ENCODE measurements at regions not wholly inside any gene's neighbourhood (a gene's known extent, or its start where the extent isn't known, plus 50 kb on each side); places are given as distances from the start of the nearest gene placed in this dataset.
"Not testable (repeated sequence)": the region's sequence is repeated elsewhere in the genome, so short reads cannot be mapped to it uniquely, and the experiment has no call there.

DNA sequence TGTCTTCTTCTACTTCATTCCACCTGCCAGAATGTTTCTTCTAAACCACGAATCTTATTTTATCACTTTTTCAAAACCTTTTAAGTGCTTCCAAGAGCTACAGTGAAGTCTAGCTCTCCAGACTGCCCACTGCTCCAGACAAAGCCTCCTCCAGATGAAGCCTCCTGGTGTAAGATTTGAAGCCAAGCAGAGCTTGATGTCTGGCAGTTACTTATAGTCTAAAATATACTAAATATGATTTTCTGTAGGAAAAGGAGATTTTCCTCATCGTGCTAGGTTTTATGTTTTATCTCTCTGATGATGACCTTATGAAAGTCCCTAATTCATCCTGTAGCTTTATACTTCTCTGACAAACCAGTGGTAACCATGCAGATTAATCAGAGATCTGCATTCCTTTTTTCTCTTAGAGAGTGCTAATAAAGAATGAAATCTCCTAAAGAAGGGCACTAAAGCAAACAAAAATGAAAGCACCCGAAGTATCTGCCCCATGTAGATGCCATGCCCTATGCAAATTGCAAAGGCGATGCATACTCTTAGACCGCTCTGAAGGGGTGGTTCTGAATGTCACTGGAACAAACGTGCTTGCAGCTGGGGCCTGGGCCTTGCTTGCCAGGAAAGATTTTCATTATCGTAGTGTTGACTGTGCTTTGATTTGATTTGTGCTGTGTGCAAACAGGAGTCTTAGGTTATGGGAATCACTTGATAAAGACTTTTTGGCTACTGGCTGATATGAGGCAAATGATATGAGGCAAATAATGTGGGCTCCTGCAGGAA, 314.2 kb downstream of the PID1 start:
- no peak for DNase-seq (ENCODE audit: extremely low read depth in 1 of 11, low read depth in 9 of 11, low spot score in 4 of 11)

DNA sequence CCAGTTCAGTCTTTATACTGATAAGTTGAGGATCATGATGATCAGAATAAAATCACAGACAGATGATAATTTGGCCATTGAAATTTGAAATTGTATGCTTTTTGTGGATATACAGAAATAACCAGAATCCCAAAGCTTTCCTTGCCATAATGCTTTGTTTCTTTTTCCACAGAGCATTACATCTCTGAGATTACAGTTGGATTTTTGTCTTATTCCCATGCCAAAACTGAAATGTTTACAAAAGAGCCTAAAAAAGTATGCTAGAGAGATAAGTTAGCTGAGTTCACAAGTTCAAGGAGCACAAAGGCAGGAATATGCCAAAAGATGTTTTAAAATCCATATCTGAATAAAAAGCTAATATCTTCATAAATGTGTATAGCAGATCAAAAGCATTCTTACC, 321.3 kb downstream of the PID1 start:
- no peak for DNase-seq (ENCODE audit: extremely low read depth in 1 of 11, low read depth in 9 of 11, low spot score in 4 of 11)

DNA sequence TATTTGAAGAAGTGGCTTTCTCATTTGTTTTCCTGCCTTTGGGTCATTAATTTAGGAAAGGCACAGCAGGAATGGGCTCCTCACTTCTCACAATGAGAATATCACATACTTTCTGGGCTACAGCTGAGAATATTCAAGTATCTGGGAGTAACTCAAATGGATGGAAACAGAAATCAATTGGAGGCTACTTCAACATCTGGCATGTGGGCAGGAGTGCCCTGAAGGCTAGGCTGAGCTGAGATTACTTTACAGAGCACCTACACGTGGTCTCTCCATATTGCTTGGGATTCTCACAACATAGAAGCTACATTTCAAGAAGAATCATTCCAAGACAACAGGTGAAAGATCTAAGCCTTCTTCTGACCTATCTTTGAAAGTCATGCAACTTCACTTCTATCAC, 325.4 kb downstream of the PID1 start:
- no peak for DNase-seq (ENCODE audit: extremely low read depth in 1 of 11, low read depth in 9 of 11, low spot score in 4 of 11)

DNA sequence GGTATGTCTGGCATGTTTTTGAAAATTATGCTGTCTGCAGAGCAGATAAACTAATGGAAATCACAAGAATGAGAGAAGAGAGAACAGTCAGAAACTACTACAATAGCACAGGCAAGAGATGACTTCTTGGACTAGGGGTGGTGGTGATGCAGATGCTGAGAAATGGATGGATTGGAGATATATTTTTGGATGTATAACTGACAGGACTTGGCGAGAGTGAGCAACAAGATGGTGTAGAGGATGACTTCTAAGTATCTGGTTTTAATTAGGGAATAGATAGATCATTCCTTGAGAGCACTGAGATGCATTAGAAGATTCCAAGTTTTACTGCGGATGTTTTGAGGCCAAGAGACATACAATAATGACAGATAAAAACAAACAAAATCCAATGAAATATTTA, 328.2 kb downstream of the PID1 start:
- no peak for DNase-seq (ENCODE audit: extremely low read depth in 1 of 11, low read depth in 9 of 11, low spot score in 4 of 11)

DNA sequence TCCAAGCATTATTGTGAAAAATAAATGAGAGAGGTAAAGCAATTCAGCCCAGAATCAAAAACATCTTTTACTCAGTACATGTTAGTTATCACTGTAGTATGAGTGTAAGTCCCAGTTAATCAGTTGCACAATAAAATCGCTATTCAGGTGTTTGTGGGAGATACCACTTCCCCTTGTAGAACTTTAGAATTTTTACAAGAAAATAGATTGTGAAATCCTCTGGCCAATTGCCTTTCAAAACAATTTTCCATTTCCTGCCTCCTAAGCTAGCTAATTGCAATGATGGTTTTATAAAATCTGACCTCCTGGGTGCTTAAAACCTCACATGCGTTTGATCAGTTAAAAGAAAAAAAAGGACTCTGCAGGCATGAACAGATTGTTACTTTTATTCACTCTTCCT, 332.5 kb downstream of the PID1 start:
- DNase-seq (ENCODE audit: extremely low read depth in 1 of 11, low read depth in 9 of 11, low spot score in 4 of 11): no peak

DNA sequence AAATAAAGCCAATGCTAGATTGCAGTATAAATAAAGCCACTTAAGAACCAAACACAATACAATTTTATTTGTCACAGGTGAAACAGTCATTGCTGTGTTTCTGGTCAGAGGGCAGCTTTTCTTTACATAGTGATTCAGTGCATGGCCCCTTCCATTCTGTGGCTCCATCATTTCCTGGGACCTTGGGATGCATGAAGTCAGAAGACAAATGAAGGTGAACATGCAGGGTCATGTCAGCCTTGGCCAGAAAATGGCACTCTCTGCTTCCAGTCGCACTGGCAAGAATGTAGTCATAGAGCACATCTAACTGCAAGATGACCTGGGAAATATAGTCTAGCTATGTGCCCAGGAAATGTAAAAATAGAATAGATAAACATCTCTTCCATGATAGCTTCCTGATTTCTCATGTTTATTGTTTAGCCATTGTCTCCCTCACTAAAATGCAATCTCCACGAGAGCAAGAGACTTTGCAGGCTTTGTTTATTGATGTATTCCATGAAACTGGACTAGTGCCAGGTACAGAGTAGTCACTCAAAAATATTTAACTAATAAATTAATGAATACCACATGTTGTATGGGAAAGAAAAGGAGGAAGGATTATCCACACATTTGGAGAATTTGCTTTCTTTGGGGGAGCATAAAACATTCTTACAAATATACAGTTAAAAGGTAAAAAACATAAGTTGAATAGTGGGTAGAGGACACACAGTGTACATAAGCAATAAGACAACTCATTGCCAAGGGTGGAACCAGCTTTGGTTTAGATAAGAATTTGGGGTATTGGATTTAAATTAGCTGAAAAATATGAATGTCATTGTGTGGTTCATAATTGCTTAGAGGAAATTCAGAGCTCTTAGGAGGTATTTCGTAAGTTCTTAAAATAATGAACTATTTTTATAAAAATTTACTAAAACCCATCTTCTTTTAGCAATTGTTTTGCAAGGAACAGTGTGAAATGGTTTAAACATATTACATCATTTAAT, 343.8 kb downstream of the PID1 start:
- DNase-seq (ENCODE audit: extremely low read depth in 1 of 11, low read depth in 9 of 11, low spot score in 4 of 11): no peak

DNA sequence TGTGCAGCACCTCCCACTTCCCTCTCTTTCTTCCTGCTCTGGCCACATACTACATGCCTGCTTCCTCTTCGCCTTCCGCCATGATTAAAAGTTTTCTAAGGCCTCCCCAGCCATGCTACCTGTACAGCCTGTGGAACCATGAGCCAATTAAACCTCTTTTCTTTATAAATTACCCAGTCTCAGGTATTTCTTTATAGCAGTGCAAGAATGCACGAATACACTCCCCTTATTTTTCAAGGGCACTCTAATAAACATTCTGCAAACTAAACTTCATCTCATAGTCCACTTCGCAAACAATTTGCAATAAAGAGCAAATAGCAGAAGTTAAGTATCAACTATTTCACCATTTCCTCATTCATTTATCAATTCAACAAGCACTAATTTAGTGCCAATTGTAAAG, 351.3 kb downstream of the PID1 start:
- DNase-seq (ENCODE audit: extremely low read depth in 1 of 11, low read depth in 9 of 11, low spot score in 4 of 11): no peak

DNA sequence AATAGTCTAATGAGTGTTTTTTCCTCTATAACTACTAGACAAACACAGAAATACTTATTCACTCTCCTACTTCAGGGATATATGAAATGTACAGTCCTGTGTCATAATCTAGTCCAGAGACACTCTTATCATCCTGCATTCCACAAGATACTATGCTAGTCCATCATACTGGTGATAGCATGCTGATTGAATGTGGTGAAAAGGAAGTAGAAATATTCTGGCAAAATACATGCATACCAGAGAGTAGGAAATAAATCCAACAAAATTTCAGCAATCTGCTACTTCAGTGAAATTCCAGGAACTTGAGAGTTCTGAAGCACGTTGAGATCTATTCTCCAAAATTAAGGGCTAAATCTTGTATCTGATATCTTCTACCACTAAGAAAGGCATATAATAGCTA, 353.9 kb downstream of the PID1 start:
- no peak for DNase-seq (ENCODE audit: extremely low read depth in 1 of 11, low read depth in 9 of 11, low spot score in 4 of 11)

DNA sequence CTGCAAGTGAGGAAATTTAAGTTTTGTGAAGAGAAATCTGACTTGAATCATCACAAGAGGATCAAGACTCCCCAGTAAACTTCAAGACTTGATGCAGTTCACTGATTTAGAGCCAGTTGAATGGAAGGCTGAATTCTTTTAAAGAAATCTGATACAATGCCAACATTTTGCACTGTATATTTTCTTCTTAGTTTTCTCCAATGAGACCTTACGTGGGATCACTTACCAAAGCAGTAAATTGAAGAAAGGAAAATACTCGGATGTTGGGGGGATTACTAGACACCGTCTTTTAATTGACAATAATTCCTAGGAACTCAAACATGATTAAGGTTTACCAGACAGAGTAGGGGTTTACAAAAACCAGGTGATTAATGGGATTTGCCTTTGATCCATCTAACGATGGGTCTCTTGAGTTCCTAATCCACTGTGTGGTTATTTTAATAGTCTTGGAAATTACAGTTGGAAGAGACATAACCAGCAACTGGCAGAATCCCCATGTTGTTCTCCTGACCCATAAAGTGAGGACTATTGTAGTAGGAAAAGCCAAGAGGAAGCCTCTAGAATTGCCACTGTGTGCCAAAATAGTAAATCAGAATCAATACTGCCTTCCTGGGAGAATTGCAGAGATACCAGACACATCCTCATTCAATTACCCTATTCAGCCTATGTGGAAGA, 354.5 kb downstream of the PID1 start:
- peak in 4 of 11 donors; percentile 0 to 19 (median 2) for DNase-seq (ENCODE audit: extremely low read depth in 1 of 11, low read depth in 9 of 11, low spot score in 4 of 11)

DNA sequence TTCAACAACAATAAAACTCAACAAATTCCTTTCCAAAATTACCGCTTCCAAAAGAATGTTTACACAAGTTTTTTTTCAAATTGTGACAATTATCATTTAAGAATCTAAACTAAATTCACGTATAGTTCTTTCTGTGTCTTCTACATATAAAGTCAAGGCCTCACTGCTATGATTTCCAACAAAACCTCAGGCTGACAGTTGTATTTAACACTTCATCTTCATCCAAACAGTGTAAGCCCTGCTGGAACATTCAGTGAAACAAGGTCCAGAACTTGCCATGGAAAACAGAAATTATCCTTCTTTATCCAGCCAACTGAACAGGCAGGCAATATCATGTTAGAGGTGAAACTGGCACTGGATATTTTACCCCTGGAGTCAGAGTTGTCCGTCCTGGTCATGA, 357.9 kb downstream of the PID1 start:
- no peak for DNase-seq (ENCODE audit: extremely low read depth in 1 of 11, low read depth in 9 of 11, low spot score in 4 of 11)

DNA sequence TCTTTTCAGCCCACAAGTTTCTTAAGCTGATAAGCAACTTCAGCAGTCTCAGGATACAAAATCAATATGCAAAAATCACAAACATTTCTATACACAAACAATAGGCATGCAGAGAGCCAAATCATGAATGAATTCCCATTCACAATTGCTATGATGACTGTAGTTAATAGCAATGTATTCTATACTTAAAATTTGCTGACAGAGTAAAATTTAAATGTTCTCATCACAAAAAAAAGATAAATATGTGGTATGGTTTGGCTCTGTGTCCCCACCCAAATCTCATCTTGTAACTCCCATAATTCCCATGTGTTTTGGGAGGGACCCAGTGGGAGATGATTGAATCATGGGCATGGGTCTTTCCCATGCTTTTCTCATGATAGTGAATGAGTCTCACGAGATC, 360.2 kb downstream of the PID1 start:
- not testable (repeated sequence) for DNase-seq (ENCODE audit: extremely low read depth in 1 of 11, low read depth in 9 of 11, low spot score in 4 of 11)

DNA sequence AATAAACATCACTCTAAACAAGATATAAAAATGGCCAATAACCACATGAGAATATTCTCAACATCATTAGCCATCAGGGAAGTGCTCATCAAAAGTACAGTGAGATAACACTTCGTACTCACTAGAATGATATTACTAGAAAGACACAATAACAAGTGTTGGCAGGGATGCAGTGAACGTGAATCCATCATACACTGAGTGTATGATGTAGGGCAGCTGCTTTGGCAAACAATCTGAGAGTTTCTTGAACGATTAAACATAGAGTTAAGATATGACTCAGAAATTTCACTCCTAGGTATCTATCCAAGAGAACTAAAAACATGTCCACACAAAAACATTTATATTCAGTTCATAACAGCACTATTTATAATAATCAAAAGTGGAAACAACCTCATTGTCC, 368.9 kb downstream of the PID1 start:
- no peak for DNase-seq (ENCODE audit: extremely low read depth in 1 of 11, low read depth in 9 of 11, low spot score in 4 of 11)

DNA sequence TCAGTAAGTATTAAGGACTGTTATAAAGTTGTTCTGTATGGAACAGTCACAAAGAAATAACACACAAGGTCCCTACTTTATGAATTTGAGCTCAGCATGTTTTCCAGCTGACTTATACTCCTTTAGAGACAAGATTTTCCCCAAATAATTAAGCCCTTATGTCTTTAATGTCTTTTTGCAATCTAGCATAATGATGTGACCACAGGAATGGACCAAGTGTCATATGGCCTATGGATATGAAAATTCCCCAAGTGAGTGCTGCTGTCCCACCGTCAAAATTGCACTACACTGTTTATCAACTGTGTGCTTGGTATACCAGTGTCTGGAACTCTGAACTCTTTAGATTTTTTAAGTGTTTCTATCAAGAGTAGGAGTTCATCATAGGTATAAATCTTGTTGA, 369.6 kb downstream of the PID1 start:
- DNase-seq (ENCODE audit: extremely low read depth in 1 of 11, low read depth in 9 of 11, low spot score in 4 of 11): no peak

DNA sequence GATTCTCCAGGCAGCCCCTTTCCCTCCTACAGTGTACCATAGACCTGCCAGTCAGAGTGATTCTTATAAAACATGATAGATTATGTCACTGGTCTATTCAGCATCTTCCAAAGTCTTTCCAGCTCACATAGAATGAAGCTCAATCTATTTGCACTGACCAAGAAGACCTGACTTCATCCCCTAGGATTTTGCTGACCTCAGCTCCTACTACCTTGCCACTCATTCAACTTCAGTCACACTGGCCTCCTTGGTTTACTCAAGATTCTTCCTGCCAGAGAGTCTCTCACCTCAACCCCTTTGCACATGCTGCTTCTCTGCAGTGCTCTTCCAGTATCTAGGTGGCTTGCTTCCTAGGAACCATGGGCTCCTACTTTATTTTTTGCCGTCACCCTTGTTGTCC, 392.9 kb downstream of the PID1 start:
- DNase-seq (ENCODE audit: extremely low read depth in 1 of 11, low read depth in 9 of 11, low spot score in 4 of 11): no peak

DNA sequence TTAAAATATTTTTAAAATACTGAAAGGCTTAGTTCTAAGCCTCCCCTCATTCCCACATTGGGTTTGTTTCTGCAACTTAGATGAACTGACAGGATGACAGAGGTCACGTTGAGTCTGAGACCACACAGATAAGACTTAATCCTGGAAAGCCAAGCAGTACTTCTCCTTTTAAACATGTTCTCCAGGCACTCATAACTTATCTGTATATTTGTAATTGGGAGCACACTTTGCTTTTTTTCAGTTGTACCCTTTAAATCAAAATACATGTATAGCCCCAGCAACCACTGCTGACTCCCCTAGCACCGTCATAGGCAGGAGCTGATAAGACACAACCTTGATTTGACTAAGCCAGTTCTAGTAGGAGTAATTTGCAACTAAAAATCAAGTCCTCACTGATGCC, 394.8 kb downstream of the PID1 start:
- DNase-seq (ENCODE audit: extremely low read depth in 1 of 11, low read depth in 9 of 11, low spot score in 4 of 11): no peak

DNA sequence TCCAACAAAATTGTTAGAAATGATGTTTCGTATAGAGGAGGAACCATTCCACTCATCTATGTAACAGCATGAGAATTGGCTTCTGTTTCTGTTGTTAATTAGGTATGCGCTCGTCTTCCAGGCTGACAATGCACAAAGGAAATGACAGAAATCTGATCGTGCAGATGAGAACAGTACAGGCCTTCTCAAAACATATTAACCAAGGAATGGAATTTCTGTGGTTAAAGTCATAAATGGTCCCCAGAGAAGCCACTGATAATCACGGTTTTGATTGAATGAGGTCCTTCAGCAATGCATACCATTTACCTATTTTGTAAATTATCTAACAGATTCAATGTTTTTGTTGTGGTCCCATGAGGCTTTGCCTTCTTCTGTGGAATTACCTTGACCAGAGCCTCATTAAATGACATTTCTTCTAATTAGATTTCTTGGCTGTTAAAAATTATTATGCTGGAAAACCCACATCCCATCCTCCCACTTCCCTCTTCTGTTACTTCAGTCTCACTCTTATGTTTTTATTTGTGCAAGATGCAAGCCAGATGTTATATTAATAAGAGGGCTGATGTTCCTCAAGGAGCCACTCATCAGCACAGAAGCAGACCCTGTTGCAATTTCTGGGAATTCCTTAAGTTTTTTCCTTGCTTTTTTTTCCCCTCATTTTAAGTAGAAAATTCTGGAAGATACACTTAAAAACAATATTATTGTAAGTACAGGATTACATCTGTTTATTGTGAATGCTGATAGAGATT, 395.8 kb downstream of the PID1 start:
- peak in 3 of 11 donors; percentile 2 to 9 (median 6) for DNase-seq (ENCODE audit: extremely low read depth in 1 of 11, low read depth in 9 of 11, low spot score in 4 of 11)

DNA sequence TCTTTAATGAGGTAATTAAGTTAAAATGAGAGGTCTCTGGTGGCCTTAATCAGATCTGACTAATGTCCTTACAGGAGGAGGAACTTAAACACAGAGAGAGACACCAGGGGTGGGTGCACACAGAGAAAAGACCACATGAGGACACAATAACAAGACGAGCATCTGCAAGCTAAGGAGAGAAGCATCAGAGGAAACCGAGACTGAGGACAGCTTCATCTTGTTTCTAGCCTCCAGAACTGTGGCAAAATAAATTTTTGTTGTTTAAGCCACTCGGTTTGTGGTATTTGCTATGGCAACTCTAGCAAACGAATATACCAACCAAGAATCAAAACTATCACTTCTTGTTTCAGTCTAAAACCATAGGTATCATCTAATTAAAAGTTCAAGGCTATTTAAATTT, 400.1 kb downstream of the PID1 start:
- DNase-seq (ENCODE audit: extremely low read depth in 1 of 11, low read depth in 9 of 11, low spot score in 4 of 11): no peak

DNA sequence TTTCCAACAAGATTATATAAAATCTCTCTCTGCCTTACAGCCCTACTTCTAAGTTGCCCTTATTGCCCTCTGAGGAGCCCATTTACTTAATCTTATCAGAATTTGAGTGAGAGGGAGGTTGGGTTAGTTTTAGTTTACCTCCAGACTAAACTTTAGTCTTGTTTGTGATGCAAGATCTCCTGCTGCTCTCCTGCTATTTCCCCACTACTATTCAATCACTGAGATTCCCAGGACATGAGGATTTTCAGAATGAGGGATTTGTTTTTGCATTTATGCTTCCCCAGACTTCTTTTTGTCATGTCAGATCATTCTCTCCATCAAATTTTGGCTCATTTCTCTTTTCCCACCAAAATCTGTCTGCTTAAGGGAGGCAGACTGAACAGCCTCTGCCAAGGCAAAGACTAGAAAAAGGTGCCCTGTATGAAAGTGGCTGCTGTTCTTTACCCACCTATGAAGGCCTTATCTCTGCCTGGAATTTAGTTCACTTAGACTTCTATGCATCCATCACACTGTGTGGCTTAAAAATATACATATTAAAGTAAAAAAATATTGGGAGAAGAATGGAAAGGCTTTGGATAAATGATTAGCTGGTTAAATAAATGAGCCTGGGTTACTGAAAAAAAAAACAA, 401.3 kb downstream of the PID1 start:
- DNase-seq (ENCODE audit: extremely low read depth in 1 of 11, low read depth in 9 of 11, low spot score in 4 of 11): no peak

DNA sequence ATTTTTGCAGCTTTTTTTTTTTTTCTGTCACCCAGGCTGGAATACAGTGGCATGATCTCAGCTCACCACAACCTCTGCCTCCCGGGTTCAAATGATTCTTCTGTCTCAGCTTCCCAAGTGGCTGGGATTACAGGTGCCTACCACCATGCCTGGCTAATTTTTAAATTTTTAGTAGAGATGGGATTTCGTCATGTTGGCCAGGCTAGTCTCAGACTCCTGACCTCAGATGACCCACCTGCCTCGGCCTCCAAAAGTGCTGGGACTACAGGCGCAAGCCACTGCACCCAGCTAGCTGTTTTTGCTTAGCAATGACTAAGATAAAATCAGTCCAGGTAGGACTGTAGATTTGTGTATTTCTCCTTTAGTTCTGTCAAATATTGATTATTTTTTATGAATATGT, 403.7 kb downstream of the PID1 start:
- no peak for DNase-seq (ENCODE audit: extremely low read depth in 1 of 11, low read depth in 9 of 11, low spot score in 4 of 11)

All from renal cortex interstitium (tissue), 11 donors.